Body of pancreas (tissue), 4 donors: ENCODE measurements at regions not wholly inside any gene's neighbourhood (a gene's known extent, or its start where the extent isn't known, plus 50 kb on each side); places are given as distances from the start of the nearest gene placed in this dataset.

Experiments used
- ATAC-seq: fragments of 150-250 bp; one replicate; pipeline ENCODE4 v1.9.1; 2016
- DNase-seq, 4 donors: peaks; one replicate each; pipeline ENCODE4 v3.0.0-alpha.2; 2019
- H3K27ac ChIP-seq, 4 donors: fragments of 200-600 bp; sonication (generic); 1 replicate in 3 of 4; 2 replicates in 1 of 4; pipeline versions ENCODE4 v1.5.1 to v1.6.1; 2016 to 2019; ENCODE audit warnings: mild to moderate bottlenecking in 1 of 4, mixed read lengths in 1 of 4, moderate library complexity in 1 of 4
- H3K27me3 ChIP-seq, 2 donors: fragments of 200-600 bp; sonication (generic); one replicate each; pipeline ENCODE4 v1.6.0; 2016; ENCODE audit warnings: mild to moderate bottlenecking in 1 of 2
- H3K36me3 ChIP-seq, 2 donors: fragments of 200-600 bp; sonication (generic); replicated peaks in 1 of 2; 2 replicates each; pipeline ENCODE4 v1.5.1; 2016; ENCODE audit warnings: low read depth in 2 of 2; ENCODE audit not compliant: insufficient read depth in 1 of 2
- H3K4me1 ChIP-seq: fragments of 200-600 bp; sonication (generic); one replicate; pipeline ENCODE4 v1.6.0; 2016
- H3K4me3 ChIP-seq, 2 donors: fragments of 200-600 bp; sonication (generic); 1 replicate in 1 of 2; 2 replicates in 1 of 2; pipeline ENCODE4 v1.5.1; 2016 to 2019
- H3K9me3 ChIP-seq, 3 donors: fragments of 200-600 bp; sonication (generic); 1 replicate in 2 of 3; 2 replicates in 1 of 3; pipeline ENCODE4 v1.5.1; 2016
- POLR2A ChIP-seq, 3 donors: fragments of 450-650 bp; IDR thresholded peaks; one replicate each; pipeline ENCODE4 v1.6.1; 2016; ENCODE audit warnings: antibody characterized with exemption in 3 of 3, mild to moderate bottlenecking in 2 of 3
- WGBS, 2 donors: methylation state at CpG; one replicate each; pipeline ENCODE4 v1.1.5; 2017; 5-methylcytosine and 5-hydroxymethylcytosine counted together
- intact Hi-C: fragments of 100-400 bp; cut with DNase I; formaldehyde crosslinking; loops from one replicate; pipeline ENCODE4 v1.15.1; 2023
- TF ChIP-seq, protein P1 (sequence below), 7 experiments: fragments of 450-650 bp in 4 of 7; fragments of 200-600 bp in 3 of 7; sonication (generic) in 3 of 7; IDR thresholded peaks; one replicate each; pipeline ENCODE4 v1.5.1; 2016 to 2019; ENCODE audit warnings: antibody characterized with exemption in 7 of 7

- Histone ChIP-seq H3K4me3 (no peak overlapping the region), H3K27ac (no peak overlapping the region), H3K9me3 (no peaks in the 10 kb centered on the region), H3K27me3 (no peaks in the 10 kb centered on the region), H3K4me1 (no peaks in the 10 kb centered on the region), H3K36me3 (no peaks in the 10 kb centered on the region)
- intact Hi-C loops = no loop called here
- ATAC-seq (no peak), DNase-seq (no peak)
- 91 to 96% methylated on average over 4 of the region's 4 CpGs for whole genome bisulfite sequencing, 2 donors
- no peak for TF ChIP-seq POLR2A (IDR thresholded peaks at IDR 0.05)
- TF ChIP-seq, protein P1, sequence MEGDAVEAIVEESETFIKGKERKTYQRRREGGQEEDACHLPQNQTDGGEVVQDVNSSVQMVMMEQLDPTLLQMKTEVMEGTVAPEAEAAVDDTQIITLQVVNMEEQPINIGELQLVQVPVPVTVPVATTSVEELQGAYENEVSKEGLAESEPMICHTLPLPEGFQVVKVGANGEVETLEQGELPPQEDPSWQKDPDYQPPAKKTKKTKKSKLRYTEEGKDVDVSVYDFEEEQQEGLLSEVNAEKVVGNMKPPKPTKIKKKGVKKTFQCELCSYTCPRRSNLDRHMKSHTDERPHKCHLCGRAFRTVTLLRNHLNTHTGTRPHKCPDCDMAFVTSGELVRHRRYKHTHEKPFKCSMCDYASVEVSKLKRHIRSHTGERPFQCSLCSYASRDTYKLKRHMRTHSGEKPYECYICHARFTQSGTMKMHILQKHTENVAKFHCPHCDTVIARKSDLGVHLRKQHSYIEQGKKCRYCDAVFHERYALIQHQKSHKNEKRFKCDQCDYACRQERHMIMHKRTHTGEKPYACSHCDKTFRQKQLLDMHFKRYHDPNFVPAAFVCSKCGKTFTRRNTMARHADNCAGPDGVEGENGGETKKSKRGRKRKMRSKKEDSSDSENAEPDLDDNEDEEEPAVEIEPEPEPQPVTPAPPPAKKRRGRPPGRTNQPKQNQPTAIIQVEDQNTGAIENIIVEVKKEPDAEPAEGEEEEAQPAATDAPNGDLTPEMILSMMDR (IDR thresholded peaks at IDR 0.05) = no peak
These were observed 901.7 kb downstream of the KCNJ2 start for GRCh38 chr17:71071041-71071440.

GRCh38 chr17:71071837-71072236 is 902.5 kb downstream of the KCNJ2 start:
- no peak for ATAC-seq
- H3K9me3 ChIP-seq = no peaks in the 10 kb centered on the region
- intact Hi-C loops = no loop called here
- H3K4me1 ChIP-seq = no peaks in the 10 kb centered on the region
- WGBS, 2 donors = 82 to 85% methylated on average over 10 of the region's 10 CpGs
- H3K27me3 ChIP-seq = no peaks in the 10 kb centered on the region
- no peaks in the 10 kb centered on the region for H3K36me3 ChIP-seq
- TF ChIP-seq POLR2A (IDR thresholded peaks at IDR 0.05) = no peak
- TF ChIP-seq, protein P1 (IDR thresholded peaks at IDR 0.05) = no peak
- H3K4me3 ChIP-seq = no peak overlapping the region
- DNase-seq = peak in 1 of 4 donors; percentile 2
- H3K27ac ChIP-seq = no peak overlapping the region

- ATAC-seq = no peak
These were observed 911.6 kb downstream of the KCNJ2 start for GRCh38 chr17:71080937-71081336.

DNA sequence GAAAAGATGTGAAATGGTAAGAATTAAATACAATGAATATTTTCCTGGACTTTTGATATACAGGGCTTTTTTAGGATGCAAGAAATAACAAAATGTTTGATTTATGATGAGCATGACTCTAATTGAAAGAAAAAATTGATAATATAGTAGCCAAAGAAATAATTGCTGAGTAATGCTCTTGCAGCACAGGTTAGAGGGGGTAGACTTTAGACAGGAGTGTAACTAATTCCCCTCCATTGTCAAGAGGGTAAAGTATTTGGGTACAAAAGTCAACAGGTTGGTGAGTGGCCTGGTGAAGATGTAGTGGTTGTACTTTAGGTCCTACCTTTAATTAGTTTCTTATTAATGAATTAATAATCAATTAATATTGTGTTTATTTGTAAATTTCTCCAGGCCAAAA is 912.3 kb downstream of the KCNJ2 start:
- Histone ChIP-seq H3K36me3 (no peaks in the 10 kb centered on the region), H3K27ac (no peak overlapping the region), H3K9me3 (no peaks in the 10 kb centered on the region), H3K4me1 (no peaks in the 10 kb centered on the region), H3K27me3 (no peaks in the 10 kb centered on the region), H3K4me3 (no peak overlapping the region)
- no peak for ATAC-seq
- intact Hi-C loops = no loop called here
- no peak for DNase-seq
- TF ChIP-seq, protein P1 (IDR thresholded peaks at IDR 0.05) = no peak
- no peak for TF ChIP-seq POLR2A (IDR thresholded peaks at IDR 0.05)

More at GRCh38 chr17:71080937-71081336, 911.6 kb downstream of the KCNJ2 start:
- H3K4me3 ChIP-seq = no peak overlapping the region
- H3K27me3 ChIP-seq = no peaks in the 10 kb centered on the region
- no peaks in the 10 kb centered on the region for H3K4me1 ChIP-seq
- no peak overlapping the region for H3K27ac ChIP-seq
- no peaks in the 10 kb centered on the region for H3K9me3 ChIP-seq
- no peaks in the 10 kb centered on the region for H3K36me3 ChIP-seq
- 76 to 78% methylated on average over 11 of the region's 11 CpGs for WGBS, 2 donors
- TF ChIP-seq, protein P1 (IDR thresholded peaks at IDR 0.05) = no peak
- no peak for TF ChIP-seq POLR2A (IDR thresholded peaks at IDR 0.05)
- intact Hi-C loops = no loop called here
- no peak for DNase-seq

- H3K4me1 ChIP-seq = no peaks in the 10 kb centered on the region
- no peak for ATAC-seq
- no peaks in the 10 kb centered on the region for H3K27me3 ChIP-seq
- no peaks in the 10 kb centered on the region for H3K36me3 ChIP-seq
- no peak overlapping the region for H3K4me3 ChIP-seq
- peak; percentile 25 to 63 (median 49) for DNase-seq
- no peak overlapping the region for H3K27ac ChIP-seq
- H3K9me3 ChIP-seq = no peaks in the 10 kb centered on the region
- 36 to 45% methylated on average over 5 of the region's 5 CpGs for WGBS, 2 donors
- no peak for TF ChIP-seq POLR2A (IDR thresholded peaks at IDR 0.05)
- TF ChIP-seq, protein P1 (IDR thresholded peaks at IDR 0.05) = peak in 5 of 7 experiments; percentile 24 to 46 (median 44)
- intact Hi-C loops = no loop called here
These were observed 914.9 kb downstream of the KCNJ2 start for GRCh38 chr17:71084219-71084618.
